Naive thymus-derived CD4-positive, alpha-beta T cell (primary cell): ENCODE measurements at regions not wholly inside any gene's neighbourhood (a gene's known extent, or its start where the extent isn't known, plus 50 kb on each side); places are given as distances from the start of the nearest gene placed in this dataset.

Experiments
- ATAC-seq: fragments of 150-1000 bp; cut with Tn5 transposase; 2 replicates; pipeline ENCODE4 v1.10.0; 2021; ENCODE audit warnings: mild to moderate bottlenecking, moderate library complexity
- CTCF ChIA-PET: fragments of 350-600 bp; sonication (Branson Sonifier 250); formaldehyde crosslinking; loops from one replicate; lab custom pipeline; 2021; ENCODE audit warnings: antibody characterized with exemption; lab: Charles Lee
- POLR2A ChIA-PET: fragments of 350-600 bp; sonication (Branson Sonifier 250); formaldehyde crosslinking; loops from one replicate; lab custom pipeline; 2021; ENCODE audit warnings: antibody characterized with exemption, inconsistent platforms; lab: Charles Lee
- DNase-seq, 9 donors: peaks; one replicate each; pipeline versions ENCODE4 v3.0.0 to v3.0.0-alpha.2; 2020 to 2022; ENCODE audit warnings: mixed read lengths in 1 of 9
- H3K27ac ChIP-seq: one replicate; pipeline ENCODE4 v1.7.0; 2013; ENCODE audit warnings: mild to moderate bottlenecking, low read depth, low read length, moderate library complexity
- H3K27me3 ChIP-seq, 2 donors: one replicate each; pipeline ENCODE4 v1.7.0; 2013; ENCODE audit warnings: low read length in 2 of 2, mild to moderate bottlenecking in 2 of 2, moderate library complexity in 2 of 2; ENCODE audit not compliant: control insufficient read depth in 2 of 2, insufficient read depth in 2 of 2
- H3K36me3 ChIP-seq, 3 experiments: 1 replicate in 2 of 3; 2 replicates in 1 of 3; pipeline ENCODE4 v1.7.0; 2013; ENCODE audit warnings: low read length in 3 of 3, mild to moderate bottlenecking in 3 of 3, moderate library complexity in 1 of 3; ENCODE audit not compliant: insufficient read depth in 3 of 3, control insufficient read depth in 2 of 3
- H3K4me1 ChIP-seq, 2 donors: one replicate each; pipeline ENCODE4 v1.7.0; 2013; ENCODE audit warnings: low read length in 2 of 2, mild to moderate bottlenecking in 2 of 2, moderate library complexity in 1 of 2; ENCODE audit not compliant: control insufficient read depth in 2 of 2, insufficient read depth in 2 of 2
- H3K4me3 ChIP-seq: 2 replicates; pipeline ENCODE4 v1.7.0; 2013; ENCODE audit warnings: mild to moderate bottlenecking, low read length
- H3K9me3 ChIP-seq, 3 experiments: 1 replicate in 2 of 3; 2 replicates in 1 of 3; pipeline ENCODE4 v1.7.0; 2013; ENCODE audit warnings: low read length in 3 of 3; ENCODE audit not compliant: control insufficient read depth in 2 of 3
- H3K27ac Mint-ChIP-seq, 9 donors: one replicate each; pipeline ENCODE4 v1.8.0; 2020 to 2022; ENCODE audit warnings: mixed read lengths in 9 of 9, mild to moderate bottlenecking in 8 of 9, moderate library complexity in 5 of 9, inconsistent platforms in 2 of 9
- H3K27me3 Mint-ChIP-seq, 5 donors: one replicate each; pipeline ENCODE4 v1.8.0; 2021 to 2022; ENCODE audit warnings: mixed read lengths in 5 of 5, mild to moderate bottlenecking in 1 of 5
- H3K36me3 Mint-ChIP-seq, 5 donors: one replicate each; pipeline ENCODE4 v1.8.0; 2020 to 2022; ENCODE audit warnings: mixed read lengths in 5 of 5, mild to moderate bottlenecking in 3 of 5, inconsistent platforms in 1 of 5
- H3K4me1 Mint-ChIP-seq, 7 donors: one replicate each; pipeline ENCODE4 v1.8.0; 2020 to 2022; ENCODE audit warnings: mixed read lengths in 7 of 7, mild to moderate bottlenecking in 3 of 7, inconsistent platforms in 1 of 7
- H3K4me3 Mint-ChIP-seq, 10 donors: one replicate each; pipeline ENCODE4 v1.8.0; 2020 to 2022; ENCODE audit warnings: mild to moderate bottlenecking in 10 of 10, mixed read lengths in 10 of 10, moderate library complexity in 6 of 10, inconsistent platforms in 2 of 10
- H3K9me3 Mint-ChIP-seq, 11 donors: one replicate each; pipeline ENCODE4 v1.8.0; 2020 to 2022; ENCODE audit warnings: mixed read lengths in 11 of 11, mild to moderate bottlenecking in 4 of 11, inconsistent platforms in 1 of 11, moderate library complexity in 1 of 11
- intact Hi-C, 2 donors: fragments of 100-400 bp; cut with micrococcal nuclease; formaldehyde crosslinking; loops; one replicate each; pipeline ENCODE4 v1.15.1; 2023

- POLR2A ChIA-PET, result no interaction called here
- peaks cover 0 to 12% (median 2%) of the 10 kb centered on the region in 11 donors for H3K9me3 Mint-ChIP-seq
Observed at GRCh38 chr12:118590406-118591150, 214.2 kb downstream of the SUDS3 start.

GRCh38 chr12:118603610-118604361 lies 227.4 kb downstream of the SUDS3 start:
- Histone ChIP-seq H3K9me3 (no peaks in the 10 kb centered on the region), H3K27ac (no peak overlapping the region), H3K27me3 (no peaks in the 10 kb centered on the region), H3K4me3 (no peak overlapping the region), H3K36me3 (no peaks in the 10 kb centered on the region), H3K4me1 (no peaks in the 10 kb centered on the region)
- ATAC-seq (no peak), DNase-seq (no peak)
- intact Hi-C loops, result no loop called here
- Mint-ChIP-seq H3K27ac (no peak overlapping the region), H3K9me3 (peaks cover 0 to 17% (median 4%) of the 10 kb centered on the region in 11 donors), H3K4me3 (no peak overlapping the region), H3K36me3 (no peaks in the 10 kb centered on the region), H3K27me3 (peaks cover 0 to 11% (median 4%) of the 10 kb centered on the region in 5 donors), H3K4me1 (no peaks in the 10 kb centered on the region)
- ChIA-PET CTCF (no interaction called here), POLR2A (no interaction called here)

More at GRCh38 chr12:118590406-118591150, 214.2 kb downstream of the SUDS3 start:
- DNase-seq, result no peak
- Histone ChIP-seq H3K9me3 (peaks cover 0 to 5% (median 0%) of the 10 kb centered on the region in 3 experiments), H3K36me3 (no peaks in the 10 kb centered on the region), H3K27me3 (no peaks in the 10 kb centered on the region), H3K4me3 (no peak overlapping the region), H3K4me1 (no peaks in the 10 kb centered on the region), H3K27ac (no peak overlapping the region)
- intact Hi-C loops, result no loop called here
- Mint-ChIP-seq H3K4me1 (no peaks in the 10 kb centered on the region), H3K4me3 (no peak overlapping the region), H3K27me3 (peaks cover 0 to 12% (median 6%) of the 10 kb centered on the region in 5 donors), H3K27ac (no peak overlapping the region), H3K36me3 (no peaks in the 10 kb centered on the region)
- ATAC-seq, result no peak
- CTCF ChIA-PET, result no interaction called here

GRCh38 chr12:118606690-118607089 lies 230.3 kb downstream of the SUDS3 start:
- no peaks in the 10 kb centered on the region for H3K27me3 ChIP-seq
- H3K4me3 Mint-ChIP-seq, result no peak overlapping the region
- POLR2A ChIA-PET, result no interaction called here
- CTCF ChIA-PET, result no interaction called here
- H3K36me3 Mint-ChIP-seq, result no peaks in the 10 kb centered on the region
- ATAC-seq (no peak), DNase-seq (no peak)
- H3K27ac ChIP-seq, result no peak overlapping the region
- H3K27ac Mint-ChIP-seq, result no peak overlapping the region
- no peaks in the 10 kb centered on the region for H3K4me1 Mint-ChIP-seq
- no peaks in the 10 kb centered on the region for H3K9me3 ChIP-seq
- H3K27me3 Mint-ChIP-seq, result peaks cover 0 to 12% (median 11%) of the 10 kb centered on the region in 5 donors
- no peaks in the 10 kb centered on the region for H3K4me1 ChIP-seq
- intact Hi-C loops, result no loop called here
- H3K9me3 Mint-ChIP-seq, result peaks cover 0 to 12% (median 3%) of the 10 kb centered on the region in 11 donors
- no peak overlapping the region for H3K4me3 ChIP-seq
- H3K36me3 ChIP-seq, result no peaks in the 10 kb centered on the region

- no peak overlapping the region for H3K4me3 ChIP-seq
- peaks cover 0 to 15% (median 4%) of the 10 kb centered on the region in 11 donors for H3K9me3 Mint-ChIP-seq
- intact Hi-C loops, result no loop called here
- no peaks in the 10 kb centered on the region for H3K27me3 ChIP-seq
- H3K4me1 ChIP-seq, result no peaks in the 10 kb centered on the region
- H3K27ac ChIP-seq, result no peak overlapping the region
- H3K9me3 ChIP-seq, result no peaks in the 10 kb centered on the region
- H3K27ac Mint-ChIP-seq, result no peak overlapping the region
- no peaks in the 10 kb centered on the region for H3K36me3 Mint-ChIP-seq
- DNase-seq, result no peak
- no peak overlapping the region for H3K4me3 Mint-ChIP-seq
- POLR2A ChIA-PET, result no interaction called here
- CTCF ChIA-PET, result no interaction called here
- no peaks in the 10 kb centered on the region for H3K36me3 ChIP-seq
- no peaks in the 10 kb centered on the region for H3K4me1 Mint-ChIP-seq
- H3K27me3 Mint-ChIP-seq, result peaks cover 0 to 12% (median 11%) of the 10 kb centered on the region in 5 donors
- no peak for ATAC-seq
Observed at GRCh38 chr12:118607831-118608230, 231.5 kb downstream of the SUDS3 start.

- no peaks in the 10 kb centered on the region for H3K4me1 ChIP-seq
- Mint-ChIP-seq H3K4me3 (no peak overlapping the region), H3K9me3 (peaks cover 3 to 24% (median 10%) of the 10 kb centered on the region in 11 donors), H3K27ac (no peak overlapping the region), H3K27me3 (peaks cover 0 to 12% (median 7%) of the 10 kb centered on the region in 5 donors), H3K4me1 (no peaks in the 10 kb centered on the region), H3K36me3 (no peaks in the 10 kb centered on the region)
- H3K9me3 ChIP-seq, result no peaks in the 10 kb centered on the region
- intact Hi-C loops, result no loop called here
- no peak for ATAC-seq
- DNase-seq, result no peak
- POLR2A ChIA-PET, result no interaction called here
- H3K27me3 ChIP-seq, result no peaks in the 10 kb centered on the region
- no peak overlapping the region for H3K27ac ChIP-seq
- H3K36me3 ChIP-seq, result no peaks in the 10 kb centered on the region
- CTCF ChIA-PET, result no interaction called here
- H3K4me3 ChIP-seq, result no peak overlapping the region
Observed at GRCh38 chr12:118608770-118609344, 232.5 kb downstream of the SUDS3 start.

- H3K27ac ChIP-seq, result no peak overlapping the region
- no peak overlapping the region for H3K4me3 ChIP-seq
- H3K9me3 ChIP-seq, result no peaks in the 10 kb centered on the region
- peaks cover 3 to 28% (median 12%) of the 10 kb centered on the region in 11 donors for H3K9me3 Mint-ChIP-seq
- CTCF ChIA-PET, result no interaction called here
- DNase-seq (no peak), ATAC-seq (no peak)
- H3K27me3 ChIP-seq, result no peaks in the 10 kb centered on the region
- no peaks in the 10 kb centered on the region for H3K4me1 ChIP-seq
- no peaks in the 10 kb centered on the region for H3K36me3 ChIP-seq
- no peak overlapping the region for H3K4me3 Mint-ChIP-seq
- H3K27me3 Mint-ChIP-seq, result peaks cover 0 to 17% (median 6%) of the 10 kb centered on the region in 5 donors
- H3K27ac Mint-ChIP-seq, result no peak overlapping the region
- H3K36me3 Mint-ChIP-seq, result no peaks in the 10 kb centered on the region
- POLR2A ChIA-PET, result no interaction called here
- intact Hi-C loops, result no loop called here
- H3K4me1 Mint-ChIP-seq, result no peaks in the 10 kb centered on the region
Observed at GRCh38 chr12:118611295-118611694, 234.9 kb downstream of the SUDS3 start.
